Endothelial cell of umbilical vein (primary cell): ENCODE measurements at regions not wholly inside any gene's neighbourhood (a gene's known extent, or its start where the extent isn't known, plus 50 kb on each side); places are given as distances from the start of the nearest gene placed in this dataset.

ENCODE experiments used
- BruUV-seq: library from RNA; stranded (reverse); fragments of 400-500 nt; replicated peaks from 2 replicates; lab custom pipeline; 2021; lab: Mats Ljungman, UMichigan
- CTCF ChIA-PET: fragments of 300-600, 350-600 bp; sonication (Branson Sonifier 250); formaldehyde crosslinking; loops from one replicate; lab custom pipeline; 2021; ENCODE audit warnings: antibody characterized with exemption, inconsistent platforms; lab: Charles Lee
- POLR2A ChIA-PET: fragments of 300-600, 350-600 bp; sonication (Branson Sonifier 250); formaldehyde crosslinking; loops from one replicate; lab custom pipeline; 2021; ENCODE audit warnings: antibody characterized with exemption, inconsistent platforms; lab: Charles Lee
- DNase-seq: peaks from one replicate; pipeline ENCODE4 v3.0.0-alpha.2; 2011; ENCODE audit warnings: low read depth, low spot score
- FAIRE-seq: peaks from 2 replicates; lab custom pipeline; 2011; peaks lifted over from hg19 to GRCh38; lab: Jason Lieb, UNC
- H2AFZ ChIP-seq: 2 replicates; pipeline ENCODE4 v1.6.0; 2012; ENCODE audit warnings: low read depth, low read length, control low read depth, inconsistent platforms
- H3K27ac ChIP-seq: 2 replicates; pipeline ENCODE4 v1.5.1; 2011; ENCODE audit warnings: low read depth, mild to moderate bottlenecking, control low read depth, low read length, moderate library complexity; ENCODE audit not compliant: insufficient read depth
- H3K27me3 ChIP-seq, 2 experiments: 2 replicates each; pipeline versions ENCODE4 v1.6.0 to v1.6.1; 2011; ENCODE audit warnings: low read length in 2 of 2, mixed read lengths in 1 of 2; ENCODE audit not compliant: control insufficient read depth in 2 of 2, insufficient read depth in 2 of 2
- H3K36me3 ChIP-seq, 2 experiments: 2 replicates in 1 of 2; 3 replicates in 1 of 2; pipeline ENCODE4 v1.5.1; 2011; ENCODE audit warnings: low read length in 2 of 2, mild to moderate bottlenecking in 1 of 2, moderate library complexity in 1 of 2; ENCODE audit not compliant: control insufficient read depth in 2 of 2, insufficient read depth in 2 of 2; ENCODE audit errors: extremely low read depth in 1 of 2
- H3K4me1 ChIP-seq: 3 replicates; pipeline ENCODE4 v1.5.1; 2011; ENCODE audit warnings: mild to moderate bottlenecking, low read length; ENCODE audit not compliant: control insufficient read depth, insufficient read depth; ENCODE audit errors: extremely low read depth
- H3K4me2 ChIP-seq: 2 replicates; pipeline ENCODE4 v1.6.1; 2011; ENCODE audit warnings: low read length, control low read depth, mixed read lengths; ENCODE audit not compliant: insufficient read depth
- H3K4me3 ChIP-seq, 3 experiments: fragments of 200-600 bp in 1 of 3; sonication (generic), shearing (Covaris generic) in 1 of 3; replicated peaks in 1 of 3; 2 replicates each; pipeline ENCODE4 v1.5.1; 2011 to 2016; ENCODE audit warnings: control low read depth in 3 of 3, low read length in 3 of 3, mild to moderate bottlenecking in 2 of 3, inconsistent platforms in 1 of 3, low read depth in 1 of 3, moderate library complexity in 1 of 3; ENCODE audit not compliant: insufficient read depth in 1 of 3
- H3K79me2 ChIP-seq: 2 replicates; pipeline ENCODE4 v1.6.0; 2012; ENCODE audit warnings: low read length, inconsistent platforms; ENCODE audit not compliant: control insufficient read depth, insufficient read depth
- H3K9ac ChIP-seq: replicated peaks from 2 replicates; pipeline ENCODE3; 2011; ENCODE audit warnings: low read length, control low read depth; ENCODE audit not compliant: insufficient read depth; ENCODE audit errors: extremely low read depth
- H3K9me1 ChIP-seq: replicated peaks from 3 replicates; pipeline ENCODE4 v1.6.0; 2011; ENCODE audit warnings: mild to moderate bottlenecking, low read length; ENCODE audit not compliant: control insufficient read depth, insufficient read depth; ENCODE audit errors: extremely low read depth
- H3K9me3 ChIP-seq: replicated peaks from 2 replicates; pipeline ENCODE4 v1.5.1; 2012; ENCODE audit warnings: low read length, inconsistent platforms; ENCODE audit not compliant: control insufficient read depth, insufficient read depth
- H4K20me1 ChIP-seq: replicated peaks from 2 replicates; pipeline ENCODE3; 2011; ENCODE audit warnings: mild to moderate bottlenecking, low read length; ENCODE audit not compliant: control insufficient read depth, insufficient read depth; ENCODE audit errors: extremely low read depth
- CTCF ChIP-seq, 2 donors: IDR thresholded peaks; 1 replicate in 1 of 2; 2 replicates in 1 of 2; pipeline ENCODE4 v1.5.1; 2011; ENCODE audit warnings: low read length in 2 of 2, mild to moderate bottlenecking in 2 of 2, moderate library complexity in 2 of 2, control low read depth in 1 of 2, inconsistent platforms in 1 of 2, low read depth in 1 of 2; ENCODE audit not compliant: insufficient read depth in 1 of 2; ENCODE audit errors: extremely low read depth in 1 of 2
- EZH2 ChIP-seq: IDR thresholded peaks from 2 replicates; pipeline ENCODE4 v1.6.1; 2012; ENCODE audit warnings: borderline replicate concordance, low read depth, mild to moderate bottlenecking, moderate library complexity, low read length, inconsistent platforms; ENCODE audit not compliant: severe bottlenecking
- FOS ChIP-seq: IDR thresholded peaks from 2 replicates; pipeline ENCODE4 v1.6.1; 2011; ENCODE audit warnings: mild to moderate bottlenecking, low read length, moderate library complexity, borderline replicate concordance; ENCODE audit not compliant: insufficient read depth
- GATA2 ChIP-seq: IDR thresholded peaks from 2 replicates; pipeline ENCODE4 v1.7.0; 2011; ENCODE audit warnings: low read depth, mild to moderate bottlenecking, moderate library complexity, mixed read lengths, low read length; ENCODE audit not compliant: insufficient read length, insufficient read depth
- JUN ChIP-seq: IDR thresholded peaks from 2 replicates; pipeline ENCODE4 v1.6.1; 2011; ENCODE audit warnings: borderline replicate concordance, low read depth; ENCODE audit not compliant: insufficient read length, insufficient read depth
- MYC ChIP-seq: IDR thresholded peaks from one replicate; pipeline ENCODE4 v1.6.1; 2011; ENCODE audit warnings: mild to moderate bottlenecking, low read depth, low read length
- POLR2A ChIP-seq: IDR thresholded peaks from 2 replicates; pipeline ENCODE4 v1.6.1; 2012; ENCODE audit warnings: low read depth, mild to moderate bottlenecking, control low read depth, low read length
- POLR2AphosphoS5 ChIP-seq: IDR thresholded peaks from 2 replicates; pipeline ENCODE4 v1.6.1; 2012; ENCODE audit warnings: low read depth, mild to moderate bottlenecking, control low read depth, low read length, moderate library complexity; ENCODE audit not compliant: insufficient read depth
- dilution Hi-C: fragments of 300-500 bp; cut with MboI; formaldehyde crosslinking; loops from one replicate; pipeline ENCODE4 v1.15.0; 2019; ENCODE audit warnings: low sequenced_read_pairs; ENCODE audit not compliant: extremely low pct_ligation_motif_present
- intact Hi-C: fragments of 100-400 bp; cut with micrococcal nuclease; formaldehyde crosslinking; loops from one replicate; pipeline ENCODE4 v1.10.0; 2022
- TF ChIP-seq, protein P1 (sequence below): IDR thresholded peaks from 2 replicates; pipeline ENCODE4 v1.6.1; 2011; ENCODE audit not compliant: insufficient read depth, insufficient read length

- no peak overlapping the region for H3K9ac ChIP-seq
- no peaks in the 10 kb centered on the region for H3K27me3 ChIP-seq
- H3K9me1 ChIP-seq, result no peaks in the 10 kb centered on the region
- no peak overlapping the region for H3K4me2 ChIP-seq
- no peaks in the 10 kb centered on the region for H3K36me3 ChIP-seq
- ChIA-PET CTCF (no interaction called here), POLR2A (no interaction called here)
- no peak overlapping the region for H2AFZ ChIP-seq
- intact Hi-C loops, result no loop called here
- no peak overlapping the region for H3K27ac ChIP-seq
- no peaks in the 10 kb centered on the region for H3K4me1 ChIP-seq
- peaks cover 5% of the 10 kb centered on the region for H3K9me3 ChIP-seq
- no peak for TF ChIP-seq POLR2AphosphoS5
- no peak for TF ChIP-seq GATA2
- TF ChIP-seq CTCF (IDR thresholded peaks at IDR 0.05; ENCODE audit: extremely low read depth in 1 of 2, insufficient read depth in 1 of 2, low read depth in 1 of 2, low read length in 2 of 2), result no peak
- TF ChIP-seq POLR2A, result no peak
- no peak for TF ChIP-seq JUN
- TF ChIP-seq MYC, result no peak
- TF ChIP-seq, protein P1, sequence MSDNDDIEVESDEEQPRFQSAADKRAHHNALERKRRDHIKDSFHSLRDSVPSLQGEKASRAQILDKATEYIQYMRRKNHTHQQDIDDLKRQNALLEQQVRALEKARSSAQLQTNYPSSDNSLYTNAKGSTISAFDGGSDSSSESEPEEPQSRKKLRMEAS, result no peak
- no peak for TF ChIP-seq EZH2
- no peak for TF ChIP-seq FOS
- FAIRE-seq, result no peak
- BruUV-seq, result no TSS peak
- no peaks in the 10 kb centered on the region for H4K20me1 ChIP-seq
- no peaks in the 10 kb centered on the region for H3K79me2 ChIP-seq
- H3K4me3 ChIP-seq, result no peak overlapping the region
- dilution Hi-C loops, result no loop called here
- DNase-seq, result no peak
Measured at GRCh38 chr19:31444931-31445330, 95.7 kb upstream of the TSHZ3 start.
